ENCODE measurements at regions not wholly inside any gene's neighbourhood (a gene's known extent, or its start where the extent isn't known, plus 50 kb on each side); places are given as distances from the start of the nearest gene placed in this dataset.
"Not testable (repeated sequence)": the region's sequence is repeated elsewhere in the genome, so short reads cannot be mapped to it uniquely, and the experiment has no call there.

DNA sequence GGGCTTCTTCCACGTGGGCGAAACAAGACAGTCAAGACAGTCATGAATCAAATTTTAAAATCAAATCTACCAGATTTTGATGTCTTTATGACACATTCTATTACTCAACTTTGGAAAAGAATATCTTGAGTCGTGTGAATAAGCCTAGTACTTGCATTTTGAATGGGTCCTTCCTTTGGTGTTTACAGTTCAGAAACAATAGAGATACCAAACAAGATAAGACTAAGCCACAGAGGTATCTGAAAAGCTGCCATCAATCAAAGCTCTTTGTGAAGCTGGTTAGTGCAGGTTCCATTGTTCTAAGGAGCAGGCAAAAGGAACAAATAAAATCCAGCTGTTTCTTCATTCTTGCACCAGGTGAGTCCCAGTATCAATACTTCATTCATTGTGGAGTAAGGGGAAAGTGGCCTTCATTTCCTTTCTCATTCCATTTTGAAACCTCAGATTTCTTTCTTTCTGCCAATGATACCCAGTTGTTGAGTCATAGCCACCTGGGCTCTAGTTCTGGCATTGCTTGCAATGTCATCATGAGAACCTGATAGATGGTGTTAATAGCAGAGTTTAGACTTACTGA is 151.7 kb upstream of the L3MBTL4 start:
- Histone ChIP-seq H3K27ac (no peak overlapping the region), H3K27me3 (ENCODE audit: insufficient read depth, low read depth, severe bottlenecking) (no peaks in the 10 kb centered on the region), H3K36me3 (no peaks in the 10 kb centered on the region), H3K4me3 (ENCODE audit: low read depth, low read length) (no peak overlapping the region), H3K9me3 (ENCODE audit: severe bottlenecking) (no peaks in the 10 kb centered on the region)
- no peak for DNase-seq
- TF ChIP-seq, protein P1, sequence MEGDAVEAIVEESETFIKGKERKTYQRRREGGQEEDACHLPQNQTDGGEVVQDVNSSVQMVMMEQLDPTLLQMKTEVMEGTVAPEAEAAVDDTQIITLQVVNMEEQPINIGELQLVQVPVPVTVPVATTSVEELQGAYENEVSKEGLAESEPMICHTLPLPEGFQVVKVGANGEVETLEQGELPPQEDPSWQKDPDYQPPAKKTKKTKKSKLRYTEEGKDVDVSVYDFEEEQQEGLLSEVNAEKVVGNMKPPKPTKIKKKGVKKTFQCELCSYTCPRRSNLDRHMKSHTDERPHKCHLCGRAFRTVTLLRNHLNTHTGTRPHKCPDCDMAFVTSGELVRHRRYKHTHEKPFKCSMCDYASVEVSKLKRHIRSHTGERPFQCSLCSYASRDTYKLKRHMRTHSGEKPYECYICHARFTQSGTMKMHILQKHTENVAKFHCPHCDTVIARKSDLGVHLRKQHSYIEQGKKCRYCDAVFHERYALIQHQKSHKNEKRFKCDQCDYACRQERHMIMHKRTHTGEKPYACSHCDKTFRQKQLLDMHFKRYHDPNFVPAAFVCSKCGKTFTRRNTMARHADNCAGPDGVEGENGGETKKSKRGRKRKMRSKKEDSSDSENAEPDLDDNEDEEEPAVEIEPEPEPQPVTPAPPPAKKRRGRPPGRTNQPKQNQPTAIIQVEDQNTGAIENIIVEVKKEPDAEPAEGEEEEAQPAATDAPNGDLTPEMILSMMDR (IDR thresholded peaks at IDR 0.05; ENCODE audit: low read depth, low read length): no peak

DNA sequence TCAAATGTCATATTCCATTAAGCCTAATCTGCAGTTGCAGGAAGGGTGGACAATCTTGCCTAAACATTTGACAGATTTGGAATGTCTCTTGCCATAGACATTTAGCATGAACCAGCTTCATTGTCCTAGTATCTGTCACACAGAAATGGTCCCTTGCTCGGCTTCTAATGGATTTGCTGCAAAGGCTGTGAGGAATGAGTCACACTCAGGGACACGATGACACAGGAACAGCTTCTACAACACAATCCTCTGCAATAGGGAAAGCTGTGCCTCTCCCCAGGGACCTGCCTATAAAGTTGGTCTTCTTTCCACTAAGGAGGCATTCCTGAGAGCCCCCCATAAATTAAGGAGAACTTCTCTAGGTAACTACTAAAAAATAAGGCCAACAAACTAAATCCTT is 155.1 kb upstream of the L3MBTL4 start:
- DNase-seq: no peak
- TF ChIP-seq, protein P1 (IDR thresholded peaks at IDR 0.05; ENCODE audit: low read depth, low read length): no peak
- no peak overlapping the region for H3K27ac ChIP-seq

DNA sequence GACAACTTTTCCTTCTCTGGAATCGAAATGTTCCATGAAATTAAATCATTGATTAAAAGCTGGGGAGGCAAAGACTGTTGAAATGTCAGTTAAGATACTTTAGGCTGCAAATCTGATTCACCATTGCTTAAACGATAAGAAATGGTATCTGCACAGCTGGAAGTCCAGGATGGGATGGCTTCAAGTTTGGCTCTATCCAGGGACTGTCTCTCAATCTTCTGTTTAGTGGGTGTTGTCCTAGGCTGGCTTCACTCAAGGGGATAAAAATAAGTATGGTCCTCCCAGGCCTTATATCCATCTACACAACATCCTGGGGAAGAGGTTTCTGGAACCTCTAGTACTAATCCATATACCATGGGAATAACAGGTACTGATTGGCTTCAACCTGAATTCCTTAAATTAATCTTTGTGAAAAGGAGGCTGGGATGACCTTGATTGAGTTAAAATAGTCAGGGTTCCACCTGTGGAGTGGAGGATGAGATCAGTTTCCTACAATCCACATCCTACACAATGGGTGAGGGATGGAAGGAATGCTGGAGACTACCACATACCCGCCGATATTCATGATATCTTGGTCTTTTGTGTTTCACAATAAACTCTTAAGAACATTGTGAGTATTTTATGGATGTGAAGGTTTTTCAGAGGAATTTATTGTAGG is 156.0 kb upstream of the L3MBTL4 start:
- no peak for DNase-seq
- no peaks in the 10 kb centered on the region for H3K27me3 ChIP-seq (ENCODE audit: insufficient read depth, low read depth, severe bottlenecking)
- no peaks in the 10 kb centered on the region for H3K36me3 ChIP-seq
- no peak overlapping the region for H3K27ac ChIP-seq
- TF ChIP-seq, protein P1 (IDR thresholded peaks at IDR 0.05; ENCODE audit: low read depth, low read length): no peak
- no peaks in the 10 kb centered on the region for H3K9me3 ChIP-seq (ENCODE audit: severe bottlenecking)
- H3K4me3 ChIP-seq (ENCODE audit: low read depth, low read length): no peak overlapping the region

More for the DNA sequence above, 155.1 kb upstream of the L3MBTL4 start:
- Histone ChIP-seq H3K27me3 (ENCODE audit: insufficient read depth, low read depth, severe bottlenecking) (no peaks in the 10 kb centered on the region), H3K36me3 (no peaks in the 10 kb centered on the region), H3K9me3 (ENCODE audit: severe bottlenecking) (no peaks in the 10 kb centered on the region), H3K4me3 (ENCODE audit: low read depth, low read length) (no peak overlapping the region)

DNA sequence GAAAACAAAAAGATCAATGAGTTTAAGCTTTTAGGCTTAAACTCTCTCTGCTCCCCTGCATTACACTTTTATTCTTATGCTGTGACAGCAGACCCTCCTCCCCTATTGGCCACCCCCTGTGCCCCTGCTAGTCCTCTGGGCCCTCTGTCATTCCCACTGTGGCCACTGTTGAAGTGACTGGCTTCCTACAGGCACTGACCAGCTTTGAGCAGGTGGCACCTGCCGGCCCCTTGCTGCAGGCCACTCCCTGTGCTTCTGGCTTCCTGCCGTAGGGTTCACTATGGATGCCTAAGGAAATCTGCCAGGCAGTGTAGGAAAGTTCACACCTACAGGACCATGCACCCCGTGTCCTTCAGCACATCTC is 156.5 kb upstream of the L3MBTL4 start:
- no peaks in the 10 kb centered on the region for H3K9me3 ChIP-seq (ENCODE audit: severe bottlenecking)
- DNase-seq: no peak
- no peaks in the 10 kb centered on the region for H3K27me3 ChIP-seq (ENCODE audit: insufficient read depth, low read depth, severe bottlenecking)
- TF ChIP-seq, protein P1 (IDR thresholded peaks at IDR 0.05; ENCODE audit: low read depth, low read length): no peak
- no peaks in the 10 kb centered on the region for H3K36me3 ChIP-seq
- no peak overlapping the region for H3K27ac ChIP-seq
- no peak overlapping the region for H3K4me3 ChIP-seq (ENCODE audit: low read depth, low read length)

- H3K27ac ChIP-seq: not testable (repeated sequence)
These were observed 157.3 kb upstream of the ARHGAP28 start for GRCh38 chr18:6572192-6572591.

GRCh38 chr18:6574631-6575030 is 154.9 kb upstream of the ARHGAP28 start:
- Histone ChIP-seq H3K27me3 (ENCODE audit: insufficient read depth, low read depth, severe bottlenecking) (no peaks in the 10 kb centered on the region), H3K9me3 (ENCODE audit: severe bottlenecking) (no peaks in the 10 kb centered on the region), H3K27ac (no peak overlapping the region), H3K36me3 (no peaks in the 10 kb centered on the region), H3K4me3 (ENCODE audit: low read depth, low read length) (no peak overlapping the region)
- TF ChIP-seq, protein P1 (IDR thresholded peaks at IDR 0.05; ENCODE audit: low read depth, low read length): no peak
- no peak for DNase-seq

More at GRCh38 chr18:6572192-6572591, 157.3 kb upstream of the ARHGAP28 start:
- H3K27me3 ChIP-seq (ENCODE audit: insufficient read depth, low read depth, severe bottlenecking); DNase-seq; H3K4me3 ChIP-seq (ENCODE audit: low read depth, low read length); H3K36me3 ChIP-seq; H3K9me3 ChIP-seq (ENCODE audit: severe bottlenecking): not testable (repeated sequence)
